ENCODE measurements at regions not wholly inside any gene's neighbourhood (a gene's known extent, or its start where the extent isn't known, plus 50 kb on each side); places are given as distances from the start of the nearest gene placed in this dataset.

DNA sequence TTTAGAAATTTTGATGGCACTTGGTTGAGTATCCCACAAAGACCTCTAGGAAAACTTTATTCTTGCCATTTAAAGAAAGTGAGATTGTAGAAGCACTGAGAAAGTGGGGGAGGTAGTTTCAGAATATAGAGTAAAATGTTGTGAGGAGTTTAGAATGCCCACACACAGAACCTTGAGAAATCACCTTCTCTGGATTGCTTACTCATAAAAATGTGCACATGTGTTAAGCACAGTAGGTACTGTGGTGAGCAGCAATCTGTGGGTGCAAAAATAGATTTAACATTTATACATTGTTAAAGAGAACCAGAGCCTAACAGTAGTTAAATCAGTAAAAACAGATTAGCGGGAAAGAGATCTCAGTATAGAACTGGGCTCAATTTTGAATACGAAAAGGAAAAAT is 201.2 kb upstream of the NWD2 start:
- TF ChIP-seq CTCF (IDR thresholded peaks at IDR 0.05) (no peak), ESRRA (IDR thresholded peaks at IDR 0.05; ENCODE audit: borderline replicate concordance, low read length) (no peak), SREBF2 (IDR thresholded peaks at IDR 0.05) (no peak), BCL3 (IDR thresholded peaks at IDR 0.05) (no peak), JUN (IDR thresholded peaks at IDR 0.05) (no peak), BHLHE40 (IDR thresholded peaks at IDR 0.05; ENCODE audit: low read depth, low read length) (no peak), EP300 (IDR thresholded peaks at IDR 0.05) (no peak), POLR2A (IDR thresholded peaks at IDR 0.05; ENCODE audit: low read length) (no peak), HEYL (CRISPR knock-in tag; IDR thresholded peaks at IDR 0.05) (no peak)
- TF ChIP-seq, protein P1, sequence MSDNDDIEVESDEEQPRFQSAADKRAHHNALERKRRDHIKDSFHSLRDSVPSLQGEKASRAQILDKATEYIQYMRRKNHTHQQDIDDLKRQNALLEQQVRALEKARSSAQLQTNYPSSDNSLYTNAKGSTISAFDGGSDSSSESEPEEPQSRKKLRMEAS (IDR thresholded peaks at IDR 0.05) = no peak
